ENCODE measurements at regions not wholly inside any gene's neighbourhood (a gene's known extent, or its start where the extent isn't known, plus 50 kb on each side); places are given as distances from the start of the nearest gene placed in this dataset.

DNA sequence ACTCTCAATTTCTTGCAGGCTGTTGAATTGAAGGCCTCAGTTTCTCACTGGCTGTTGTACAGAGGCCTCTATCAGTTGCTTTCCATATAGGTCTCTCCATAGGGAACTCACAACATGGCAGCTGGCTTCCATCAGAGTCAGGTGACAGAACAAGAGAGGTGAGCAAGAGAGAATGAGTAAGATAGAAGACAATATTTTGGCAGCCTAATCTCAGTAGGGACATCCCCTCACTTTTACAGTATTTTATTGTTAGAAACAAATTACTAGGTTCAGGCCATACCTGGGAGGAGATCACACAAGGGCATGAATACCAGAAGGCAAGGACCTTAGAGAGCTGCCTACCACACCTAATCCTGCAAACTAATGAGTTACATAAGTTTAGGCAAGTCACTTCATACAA is 162.8 kb downstream of the ATP6V1G3 start:
- DNase-seq (ENCODE audit: low read depth in 1 of 2, low spot score in 2 of 2) (no peak), FAIRE-seq (no peak)
- peaks cover 0 to 6% of the 10 kb centered on the region in 2 experiments; a peak in 1 of 4 replicates for H3K9me3 ChIP-seq (ENCODE audit: insufficient read depth in 2 of 2, low read depth in 1 of 2, low read length in 1 of 2)
- H3K18ac ChIP-seq (ENCODE audit: extremely low read depth, low read length) = no peak overlapping the region
- H3K27me3 ChIP-seq (replicated peaks in 1 of 4; ENCODE audit: control insufficient read depth in 3 of 4, extremely low read depth in 1 of 4, insufficient read depth in 3 of 4, low read length in 3 of 4) = no peaks in the 10 kb centered on the region
- H3K79me2 ChIP-seq (ENCODE audit: control insufficient read depth in 1 of 2, insufficient read depth in 2 of 2, low read length in 2 of 2) = no peaks in the 10 kb centered on the region
- H3K4me3 ChIP-seq (ENCODE audit: extremely low read depth in 1 of 4, insufficient read depth in 2 of 4, low read depth in 3 of 4, low read length in 4 of 4) = no peak overlapping the region
- no peaks in the 10 kb centered on the region for H4K20me1 ChIP-seq (replicated peaks in 1 of 2; ENCODE audit: control insufficient read depth in 1 of 2, insufficient read depth in 2 of 2, low read length in 2 of 2)
- no peak overlapping the region for H4K5ac ChIP-seq (ENCODE audit: insufficient read length, low read depth, low read length)
- no peak overlapping the region for H3K4me2 ChIP-seq (ENCODE audit: insufficient read depth in 1 of 2, low read depth in 2 of 2, low read length in 2 of 2)
- H3K23ac ChIP-seq (ENCODE audit: insufficient read length) = no peak overlapping the region
- H4K91ac ChIP-seq (replicated peaks; ENCODE audit: insufficient read length, low read length) = no peak overlapping the region
- H3K9ac ChIP-seq (replicated peaks in 1 of 4; ENCODE audit: extremely low read depth in 1 of 4, low read depth in 3 of 4, low read length in 3 of 4) = no peak overlapping the region
- no peaks in the 10 kb centered on the region for H3K36me3 ChIP-seq (ENCODE audit: control insufficient read depth in 2 of 4, insufficient read depth in 4 of 4, low read length in 3 of 4)
- H3K23me2 ChIP-seq (ENCODE audit: low read depth, low read length) = no peaks in the 10 kb centered on the region
- H3K79me1 ChIP-seq (ENCODE audit: low read depth, low read length) = no peaks in the 10 kb centered on the region
- POLR2A ChIA-PET (ENCODE audit: partially characterized antibody) = no interaction called here
- no peak overlapping the region for H2BK120ac ChIP-seq (replicated peaks; ENCODE audit: low read depth, low read length)
- H3K4ac ChIP-seq (replicated peaks; ENCODE audit: insufficient read length, low read depth, low read length) = no peak overlapping the region
- no peak overlapping the region for H2BK5ac ChIP-seq (ENCODE audit: low read depth, low read length)
- no peak overlapping the region for H3K27ac ChIP-seq (ENCODE audit: low read depth, low read length)
- no peak overlapping the region for H2BK12ac ChIP-seq (ENCODE audit: low read depth, low read length)
- CTCF ChIA-PET (ENCODE audit: partially characterized antibody) = interaction anchor here (1.0 kb wide), 1 partner anchor 20 kb away, joined by 3 read pairs; no protein-coding TSS in a partner anchor
- no peak overlapping the region for H2BK20ac ChIP-seq (ENCODE audit: low read length)
- no peak overlapping the region for H3K14ac ChIP-seq (ENCODE audit: insufficient read length)
- no peak overlapping the region for H2AK5ac ChIP-seq (ENCODE audit: low read depth, low read length)
- no peak overlapping the region for H2BK15ac ChIP-seq (ENCODE audit: low read length)
- no peak overlapping the region for H4K8ac ChIP-seq (ENCODE audit: extremely low read depth, insufficient read depth, low read length)
- no peak overlapping the region for H2AFZ ChIP-seq (ENCODE audit: low read length)
- no peaks in the 10 kb centered on the region for H3K4me1 ChIP-seq (replicated peaks in 1 of 4; ENCODE audit: control insufficient read depth in 3 of 4, insufficient read depth in 4 of 4, low read length in 3 of 4)
- no peak overlapping the region for H3K56ac ChIP-seq (replicated peaks; ENCODE audit: insufficient read length, low read depth, low read length)
- no peak for TF ChIP-seq SAP30 (IDR thresholded peaks at IDR 0.05; ENCODE audit: insufficient read depth, insufficient replicate concordance, low read length)
- TF ChIP-seq CHD2 (IDR thresholded peaks at IDR 0.05; ENCODE audit: low read length) = no peak
- TF ChIP-seq NRF1 (IDR thresholded peaks at IDR 0.05; ENCODE audit: low read depth, low read length) = no peak
- no peak for TF ChIP-seq JUN (IDR thresholded peaks at IDR 0.05; ENCODE audit: low read depth, low read length)
- no peak for TF ChIP-seq CBX5 (IDR thresholded peaks at IDR 0.05; ENCODE audit: low read depth, low read length)
- no peak for TF ChIP-seq RXRA (IDR thresholded peaks at IDR 0.05; ENCODE audit: insufficient read depth, low read depth, low read length)
- no peak for TF ChIP-seq TBP (IDR thresholded peaks at IDR 0.05; ENCODE audit: low read depth, low read length)
- no peak for TF ChIP-seq KDM4A (IDR thresholded peaks at IDR 0.05; ENCODE audit: low read depth, low read length, severe bottlenecking)
- TF ChIP-seq POLR2AphosphoS5 (IDR thresholded peaks at IDR 0.05; ENCODE audit: low read depth, low read length) = no peak
- no peak for TF ChIP-seq HDAC6 (IDR thresholded peaks at IDR 0.05; ENCODE audit: low read depth, low read length)
- TF ChIP-seq RBBP5 (IDR thresholded peaks at IDR 0.05; ENCODE audit: borderline replicate concordance, low read depth, low read length) = no peak
- TF ChIP-seq, protein P1, sequence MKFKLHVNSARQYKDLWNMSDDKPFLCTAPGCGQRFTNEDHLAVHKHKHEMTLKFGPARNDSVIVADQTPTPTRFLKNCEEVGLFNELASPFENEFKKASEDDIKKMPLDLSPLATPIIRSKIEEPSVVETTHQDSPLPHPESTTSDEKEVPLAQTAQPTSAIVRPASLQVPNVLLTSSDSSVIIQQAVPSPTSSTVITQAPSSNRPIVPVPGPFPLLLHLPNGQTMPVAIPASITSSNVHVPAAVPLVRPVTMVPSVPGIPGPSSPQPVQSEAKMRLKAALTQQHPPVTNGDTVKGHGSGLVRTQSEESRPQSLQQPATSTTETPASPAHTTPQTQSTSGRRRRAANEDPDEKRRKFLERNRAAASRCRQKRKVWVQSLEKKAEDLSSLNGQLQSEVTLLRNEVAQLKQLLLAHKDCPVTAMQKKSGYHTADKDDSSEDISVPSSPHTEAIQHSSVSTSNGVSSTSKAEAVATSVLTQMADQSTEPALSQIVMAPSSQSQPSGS (IDR thresholded peaks at IDR 0.05; ENCODE audit: low read length) = no peak
- TF ChIP-seq SRF (IDR thresholded peaks at IDR 0.05; ENCODE audit: low read depth, low read length) = no peak
- no peak for TF ChIP-seq ZNF274 (IDR thresholded peaks at IDR 0.05; ENCODE audit: borderline replicate concordance, extremely low read depth, low read length)
- no peak for TF ChIP-seq TEAD4 (IDR thresholded peaks at IDR 0.05; ENCODE audit: low read depth, low read length)

Data from H1 (cell line).